ENCODE measurements at regions not wholly inside any gene's neighbourhood (a gene's known extent, or its start where the extent isn't known, plus 50 kb on each side); places are given as distances from the start of the nearest gene placed in this dataset.

- TF ChIP-seq CTCF (IDR thresholded peaks at IDR 0.05; ENCODE audit: low read length): no peak
- TF ChIP-seq EZH2 (IDR thresholded peaks at IDR 0.05; ENCODE audit: borderline replicate concordance, low read length): no peak
Observed at GRCh38 chr7:124553502-124553901, 212.1 kb downstream of the GPR37 start.

Measured in OCI-LY1 (cell line).